ENCODE measurements at regions not wholly inside any gene's neighbourhood (a gene's known extent, or its start where the extent isn't known, plus 50 kb on each side); places are given as distances from the start of the nearest gene placed in this dataset.

- TF ChIP-seq TEAD4 (IDR thresholded peaks at IDR 0.05), result no peak
- TF ChIP-seq TAF1 (IDR thresholded peaks at IDR 0.05; ENCODE audit: low read depth), result no peak
- TF ChIP-seq REST (IDR thresholded peaks at IDR 0.05; ENCODE audit: low read depth), result no peak
- TF ChIP-seq NFIC (IDR thresholded peaks at IDR 0.05), result no peak
- TF ChIP-seq YY1 (IDR thresholded peaks at IDR 0.05; ENCODE audit: low read depth), result no peak
- TF ChIP-seq EGR1 (IDR thresholded peaks at IDR 0.05), result no peak
- no peak for TF ChIP-seq CEBPB (IDR thresholded peaks at IDR 0.05)
- no peak for TF ChIP-seq USF1 (IDR thresholded peaks at IDR 0.05)
- no peak for TF ChIP-seq TCF12 (IDR thresholded peaks at IDR 0.05; ENCODE audit: low read depth)
- TF ChIP-seq CREB1 (IDR thresholded peaks at IDR 0.05; ENCODE audit: low read depth), result no peak
- no peak for TF ChIP-seq RAD21 (IDR thresholded peaks at IDR 0.05; ENCODE audit: low read depth)
- TF ChIP-seq MAX (IDR thresholded peaks at IDR 0.05), result no peak
- TF ChIP-seq FOXM1 (IDR thresholded peaks at IDR 0.05; ENCODE audit: borderline replicate concordance, low read depth), result no peak
Observed at GRCh38 chr13:78169386-78169785, 250.8 kb upstream of the EDNRB start.

GRCh38 chr13:78168981-78169380 lies 250.3 kb upstream of the EDNRB start:
- TF ChIP-seq TEAD4 (IDR thresholded peaks at IDR 0.05), result no peak
- no peak for TF ChIP-seq ZBTB7A (IDR thresholded peaks at IDR 0.05; ENCODE audit: low read depth)
- no peak for TF ChIP-seq YY1 (IDR thresholded peaks at IDR 0.05; ENCODE audit: low read depth)
- TF ChIP-seq USF1 (IDR thresholded peaks at IDR 0.05), result no peak

- no peak for TF ChIP-seq CEBPB (IDR thresholded peaks at IDR 0.05)
- TF ChIP-seq YY1 (IDR thresholded peaks at IDR 0.05; ENCODE audit: low read depth), result no peak
- TF ChIP-seq CREB1 (IDR thresholded peaks at IDR 0.05; ENCODE audit: low read depth), result no peak
- TF ChIP-seq EGR1 (IDR thresholded peaks at IDR 0.05), result no peak
- TF ChIP-seq MAX (IDR thresholded peaks at IDR 0.05), result no peak
- no peak for TF ChIP-seq TEAD4 (IDR thresholded peaks at IDR 0.05)
- TF ChIP-seq ZBTB7A (IDR thresholded peaks at IDR 0.05; ENCODE audit: low read depth), result no peak
- TF ChIP-seq REST (IDR thresholded peaks at IDR 0.05; ENCODE audit: low read depth), result no peak
- no peak for TF ChIP-seq FOXM1 (IDR thresholded peaks at IDR 0.05; ENCODE audit: borderline replicate concordance, low read depth)
- no peak for TF ChIP-seq EP300 (IDR thresholded peaks at IDR 0.05; ENCODE audit: borderline replicate concordance)
- TF ChIP-seq TAF1 (IDR thresholded peaks at IDR 0.05; ENCODE audit: low read depth), result no peak
- no peak for TF ChIP-seq USF1 (IDR thresholded peaks at IDR 0.05)
- TF ChIP-seq NFIC (IDR thresholded peaks at IDR 0.05), result no peak
- no peak for TF ChIP-seq RAD21 (IDR thresholded peaks at IDR 0.05; ENCODE audit: low read depth)
- TF ChIP-seq TCF12 (IDR thresholded peaks at IDR 0.05; ENCODE audit: low read depth), result no peak
Observed at GRCh38 chr13:78161266-78161665, 242.6 kb upstream of the EDNRB start.

- no peak for TF ChIP-seq USF1 (IDR thresholded peaks at IDR 0.05)
- TF ChIP-seq RAD21 (IDR thresholded peaks at IDR 0.05; ENCODE audit: low read depth), result no peak
- no peak for TF ChIP-seq CREB1 (IDR thresholded peaks at IDR 0.05; ENCODE audit: low read depth)
- no peak for TF ChIP-seq TCF12 (IDR thresholded peaks at IDR 0.05; ENCODE audit: low read depth)
- TF ChIP-seq TEAD4 (IDR thresholded peaks at IDR 0.05), result no peak
- no peak for TF ChIP-seq MAX (IDR thresholded peaks at IDR 0.05)
- no peak for TF ChIP-seq EP300 (IDR thresholded peaks at IDR 0.05; ENCODE audit: borderline replicate concordance)
- no peak for TF ChIP-seq TAF1 (IDR thresholded peaks at IDR 0.05; ENCODE audit: low read depth)
- no peak for TF ChIP-seq ZBTB7A (IDR thresholded peaks at IDR 0.05; ENCODE audit: low read depth)
- TF ChIP-seq REST (IDR thresholded peaks at IDR 0.05; ENCODE audit: low read depth), result no peak
- no peak for TF ChIP-seq CEBPB (IDR thresholded peaks at IDR 0.05)
- no peak for TF ChIP-seq EGR1 (IDR thresholded peaks at IDR 0.05)
- TF ChIP-seq YY1 (IDR thresholded peaks at IDR 0.05; ENCODE audit: low read depth), result no peak
- TF ChIP-seq FOXM1 (IDR thresholded peaks at IDR 0.05; ENCODE audit: borderline replicate concordance, low read depth), result no peak
- TF ChIP-seq NFIC (IDR thresholded peaks at IDR 0.05), result no peak
Observed at GRCh38 chr13:78160793-78161192, 242.2 kb upstream of the EDNRB start.
